KMS-11 (cell line): ENCODE measurements at regions not wholly inside any gene's neighbourhood (a gene's known extent, or its start where the extent isn't known, plus 50 kb on each side); places are given as distances from the start of the nearest gene placed in this dataset.

Experiments
- H2AFZ ChIP-seq: fragments of 200-600 bp; sonication (generic); 2 replicates; pipeline ENCODE4 v1.6.1; 2016; ENCODE audit warnings: antibody characterized with exemption, mixed run types, low read depth
- H3K27ac ChIP-seq: fragments of 200-600 bp; sonication (generic); 2 replicates; pipeline ENCODE4 v1.6.1; 2016; ENCODE audit warnings: mild to moderate bottlenecking, mixed run types
- H3K27me3 ChIP-seq: fragments of 200-600 bp; sonication (generic); 2 replicates; pipeline ENCODE4 v1.6.1; 2017; ENCODE audit warnings: mild to moderate bottlenecking, low read depth, mixed run types, moderate library complexity; ENCODE audit not compliant: insufficient read depth
- H3K36me3 ChIP-seq: fragments of 200-600 bp; sonication (generic); 2 replicates; pipeline ENCODE4 v1.6.1; 2017; ENCODE audit warnings: mild to moderate bottlenecking, mixed run types; ENCODE audit not compliant: insufficient read depth
- H3K4me1 ChIP-seq: fragments of 200-600 bp; sonication (generic); 2 replicates; pipeline ENCODE4 v1.6.1; 2016; ENCODE audit warnings: mild to moderate bottlenecking, low read depth, mixed run types; ENCODE audit not compliant: poor library complexity, severe bottlenecking
- H3K4me2 ChIP-seq: fragments of 200-600 bp; sonication (generic); 2 replicates; pipeline ENCODE4 v1.7.0; 2016; ENCODE audit warnings: mild to moderate bottlenecking, mixed run types
- H3K4me3 ChIP-seq: fragments of 200-600 bp; sonication (generic); IDR thresholded peaks from 2 replicates; pipeline ENCODE4 v1.6.1; 2017; ENCODE audit warnings: low read depth, low read length, mixed read lengths; ENCODE audit not compliant: insufficient read depth
- H3K79me2 ChIP-seq: fragments of 200-600 bp; sonication (generic); 2 replicates; pipeline ENCODE4 v1.6.1; 2016; ENCODE audit warnings: low read depth, mixed run types; ENCODE audit not compliant: insufficient read depth
- H3K9ac ChIP-seq: fragments of 200-600 bp; sonication (generic); 2 replicates; pipeline ENCODE4 v1.6.1; 2016; ENCODE audit warnings: mild to moderate bottlenecking, mixed run types
- H4K20me1 ChIP-seq: fragments of 200-600 bp; sonication (generic); 2 replicates; pipeline ENCODE4 v1.6.1; 2016; ENCODE audit warnings: mild to moderate bottlenecking, mixed run types; ENCODE audit not compliant: insufficient read depth
- CTCF ChIP-seq: fragments of 200-600 bp; sonication (generic); conservative IDR thresholded peaks from 2 replicates; pipeline ENCODE4 v1.6.1; 2017; ENCODE audit warnings: low read depth, mild to moderate bottlenecking, antibody characterized with exemption, low read length, moderate library complexity, mixed read lengths

- Histone ChIP-seq H3K27ac (no peak overlapping the region), H4K20me1 (no peaks in the 10 kb centered on the region), H3K9ac (no peak overlapping the region), H2AFZ (no peak overlapping the region), H3K4me2 (no peak overlapping the region), H3K27me3 (no peaks in the 10 kb centered on the region), H3K79me2 (no peaks in the 10 kb centered on the region), H3K36me3 (no peaks in the 10 kb centered on the region), H3K4me3 (no peak overlapping the region), H3K4me1 (peaks cover 7% of the 10 kb centered on the region)
- no peak for TF ChIP-seq CTCF
Measured at GRCh38 chr1:191634801-191635508, 523.3 kb upstream of the RGS18 start.

DNA sequence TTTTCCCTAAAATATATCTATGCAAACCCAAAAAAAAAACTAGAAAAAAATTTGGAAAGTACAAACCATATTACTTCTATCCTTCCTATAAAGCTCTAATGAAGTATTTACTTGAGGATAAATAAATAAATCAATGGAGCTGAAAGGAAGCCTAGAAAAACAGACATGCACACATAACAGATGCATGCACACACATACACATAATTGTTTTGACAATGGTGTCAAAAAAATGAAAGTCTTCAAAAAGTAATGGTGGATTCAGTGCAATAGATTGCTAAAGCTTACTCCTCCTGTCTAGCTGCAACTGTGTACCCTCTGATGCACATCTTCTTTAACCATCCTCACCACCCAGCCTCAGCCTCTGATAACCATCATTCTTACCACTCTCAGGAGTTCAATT lies 521.9 kb upstream of the RGS18 start:
- Histone ChIP-seq H3K9ac (no peak overlapping the region), H3K4me1 (peaks cover 16% of the 10 kb centered on the region), H3K36me3 (no peaks in the 10 kb centered on the region), H3K27ac (no peak overlapping the region), H4K20me1 (no peaks in the 10 kb centered on the region), H3K27me3 (no peaks in the 10 kb centered on the region), H3K4me2 (no peak overlapping the region), H2AFZ (no peak overlapping the region), H3K4me3 (no peak overlapping the region), H3K79me2 (no peaks in the 10 kb centered on the region)
- no peak for TF ChIP-seq CTCF

GRCh38 chr1:191641420-191642260 lies 516.6 kb upstream of the RGS18 start:
- no peaks in the 10 kb centered on the region for H4K20me1 ChIP-seq
- H3K4me1 ChIP-seq, result peaks cover 43% of the 10 kb centered on the region
- H2AFZ ChIP-seq, result no peak overlapping the region
- TF ChIP-seq CTCF, result no peak
- no peaks in the 10 kb centered on the region for H3K27me3 ChIP-seq
- H3K4me3 ChIP-seq, result no peak overlapping the region
- no peak overlapping the region for H3K27ac ChIP-seq
- H3K79me2 ChIP-seq, result no peaks in the 10 kb centered on the region
- no peak overlapping the region for H3K4me2 ChIP-seq
- H3K36me3 ChIP-seq, result no peaks in the 10 kb centered on the region
- no peak overlapping the region for H3K9ac ChIP-seq

DNA sequence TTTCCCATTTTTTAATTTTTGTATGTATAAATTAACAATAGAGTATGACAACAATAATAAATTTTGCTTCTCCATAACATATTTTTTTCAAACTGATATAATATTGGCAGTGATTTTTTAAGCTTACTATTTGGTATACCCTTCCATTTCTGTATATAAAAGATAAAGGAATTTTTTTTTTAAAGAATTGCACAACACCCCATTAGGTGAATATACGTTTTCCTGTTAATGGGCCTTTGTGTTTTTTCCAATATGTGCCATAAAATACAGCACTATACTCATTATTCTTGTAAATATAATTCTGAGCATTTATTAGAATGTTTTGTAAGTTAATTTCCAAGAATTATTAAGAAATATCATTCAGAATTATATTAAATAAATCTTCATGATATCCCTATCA lies 515.2 kb upstream of the RGS18 start:
- Histone ChIP-seq H3K9ac (no peak overlapping the region), H3K36me3 (no peaks in the 10 kb centered on the region), H3K4me1 (peaks cover 43% of the 10 kb centered on the region), H4K20me1 (no peaks in the 10 kb centered on the region), H3K4me2 (no peak overlapping the region), H2AFZ (no peak overlapping the region), H3K27ac (no peak overlapping the region), H3K27me3 (no peaks in the 10 kb centered on the region), H3K79me2 (no peaks in the 10 kb centered on the region), H3K4me3 (no peak overlapping the region)
- no peak for TF ChIP-seq CTCF
